GM23248 (cell line): ENCODE measurements at regions not wholly inside any gene's neighbourhood (a gene's known extent, or its start where the extent isn't known, plus 50 kb on each side); places are given as distances from the start of the nearest gene placed in this dataset.

Experiments
- DNase-seq: peaks from one replicate; pipeline ENCODE4 v3.0.0-alpha.2; 2015
- H2AFZ ChIP-seq: fragments of 200-600 bp; sonication (generic); 2 replicates; pipeline ENCODE4 v1.6.1; 2016; ENCODE audit warnings: antibody characterized with exemption
- H3F3A ChIP-seq: fragments of 200-600 bp; sonication (generic); 2 replicates; pipeline ENCODE4 v1.6.1; 2016; ENCODE audit warnings: mild to moderate bottlenecking, antibody characterized with exemption, mixed run types; ENCODE audit not compliant: insufficient read depth
- H3K27ac ChIP-seq: fragments of 200-600 bp; sonication (generic); 2 replicates; pipeline ENCODE4 v1.5.1; 2016; ENCODE audit warnings: mild to moderate bottlenecking
- H3K27me3 ChIP-seq: fragments of 200-600 bp; sonication (generic); replicated peaks from 2 replicates; pipeline ENCODE4 v1.6.1; 2016; ENCODE audit warnings: mild to moderate bottlenecking; ENCODE audit not compliant: insufficient read depth
- H3K36me3 ChIP-seq: fragments of 200-600 bp; sonication (generic); 2 replicates; pipeline ENCODE4 v1.6.1; 2016; ENCODE audit warnings: low read depth, mild to moderate bottlenecking
- H3K4me1 ChIP-seq: fragments of 200-600 bp; sonication (generic); 2 replicates; pipeline ENCODE4 v1.6.1; 2016; ENCODE audit warnings: mild to moderate bottlenecking; ENCODE audit not compliant: insufficient read depth
- H3K4me2 ChIP-seq: fragments of 200-600 bp; sonication (generic); one replicate; pipeline ENCODE4 v1.6.1; 2016; ENCODE audit warnings: mild to moderate bottlenecking; ENCODE audit not compliant: unreplicated experiment
- H3K4me3 ChIP-seq: fragments of 200-600 bp; sonication (generic); 2 replicates; pipeline ENCODE4 v1.5.1; 2016; ENCODE audit warnings: mild to moderate bottlenecking
- H3K79me2 ChIP-seq: fragments of 200-600 bp; sonication (generic); 2 replicates; pipeline ENCODE4 v1.6.1; 2016; ENCODE audit warnings: mild to moderate bottlenecking; ENCODE audit not compliant: insufficient read depth
- H3K9ac ChIP-seq: fragments of 200-600 bp; sonication (generic); 2 replicates; pipeline ENCODE4 v1.6.1; 2016; ENCODE audit warnings: mild to moderate bottlenecking
- H3K9me2 ChIP-seq: fragments of 200-600 bp; sonication (generic); 2 replicates; pipeline ENCODE4 v1.6.1; 2016; ENCODE audit warnings: mixed run types, mild to moderate bottlenecking, moderate library complexity; ENCODE audit not compliant: insufficient read depth
- H3K9me3 ChIP-seq: fragments of 200-600 bp; sonication (generic); one replicate; pipeline ENCODE4 v1.6.1; 2017; ENCODE audit warnings: low read depth
- H4K20me1 ChIP-seq: fragments of 200-600 bp; sonication (generic); 2 replicates; pipeline ENCODE4 v1.6.0; 2016; ENCODE audit not compliant: insufficient read depth
- EZH2 ChIP-seq: fragments of 200-600 bp; sonication (generic); IDR thresholded peaks from 2 replicates; pipeline ENCODE4 v1.6.1; 2018; ENCODE audit warnings: antibody characterized with exemption, mild to moderate bottlenecking; ENCODE audit not compliant: insufficient read depth, poor library complexity, severe bottlenecking
- EZH2phosphoT487 ChIP-seq: fragments of 200-600 bp; sonication (generic); IDR thresholded peaks from 2 replicates; pipeline ENCODE4 v1.6.1; 2018; ENCODE audit warnings: antibody characterized with exemption, moderate library complexity, mild to moderate bottlenecking, low read depth; ENCODE audit not compliant: insufficient read depth
- WGBS, 2 experiments: methylation state at CpG; one replicate each; pipeline ENCODE4 v1.1.6; 2015 to 2017; ENCODE audit warnings: low lambda C conversion rate in 2 of 2, low coverage in 1 of 2; ENCODE audit errors: missing lambda C conversion rate in 2 of 2; 5-methylcytosine and 5-hydroxymethylcytosine counted together
- in situ Hi-C: fragments of 300-500 bp; cut with MboI; formaldehyde crosslinking; loops from 2 replicates; pipeline ENCODE4 v1.15.0; 2020

DNA sequence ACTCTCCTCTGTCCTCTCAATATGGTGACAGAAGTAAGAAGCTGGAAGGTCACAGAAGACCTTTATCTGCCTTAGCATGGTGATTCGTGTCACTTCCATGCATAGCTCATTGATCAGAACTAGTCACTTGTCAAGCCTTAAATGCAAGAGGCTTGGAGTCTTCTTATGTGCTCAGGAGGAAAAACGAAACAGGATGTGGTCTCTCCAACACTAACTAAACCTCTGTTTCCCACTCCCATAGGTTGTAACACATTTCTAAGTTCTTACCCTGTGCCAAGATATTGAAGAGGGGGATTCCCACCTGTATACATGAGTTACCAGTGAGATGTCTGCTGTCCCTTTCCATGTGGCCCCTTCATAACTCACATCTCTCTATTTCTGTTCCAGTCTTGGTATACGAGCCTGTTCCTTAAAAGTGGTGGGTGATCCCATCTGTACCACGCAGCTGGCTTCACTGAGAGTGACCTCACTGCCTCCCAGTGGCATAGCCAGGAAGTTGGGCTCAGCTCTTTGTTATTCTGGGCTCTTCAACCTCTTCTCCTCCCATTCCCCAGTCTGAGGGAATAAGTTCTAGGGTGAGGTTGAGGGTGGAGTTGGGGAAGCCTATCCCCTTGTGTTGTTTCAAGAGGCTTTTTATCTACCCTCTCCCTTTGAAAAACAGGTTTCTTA, 203.2 kb upstream of the PPP2R3A start:
- in situ Hi-C loops = no loop called here
- Histone ChIP-seq H3K27me3 (no peaks in the 10 kb centered on the region), H3K9me2 (no peaks in the 10 kb centered on the region), H3K9ac (no peak overlapping the region), H3K79me2 (no peaks in the 10 kb centered on the region), H4K20me1 (no peaks in the 10 kb centered on the region), H3K36me3 (no peaks in the 10 kb centered on the region), H3F3A (no peaks in the 10 kb centered on the region), H2AFZ (no peak overlapping the region), H3K4me2 (no peak overlapping the region), H3K4me3 (no peak overlapping the region), H3K9me3 (no peaks in the 10 kb centered on the region), H3K27ac (no peak overlapping the region), H3K4me1 (no peaks in the 10 kb centered on the region)
- TF ChIP-seq EZH2 (no peak), EZH2phosphoT487 (no peak)
- DNase-seq = no peak
- 5 to 8% methylated on average over 4 of the region's 4 CpGs for WGBS, 2 experiments

DNA sequence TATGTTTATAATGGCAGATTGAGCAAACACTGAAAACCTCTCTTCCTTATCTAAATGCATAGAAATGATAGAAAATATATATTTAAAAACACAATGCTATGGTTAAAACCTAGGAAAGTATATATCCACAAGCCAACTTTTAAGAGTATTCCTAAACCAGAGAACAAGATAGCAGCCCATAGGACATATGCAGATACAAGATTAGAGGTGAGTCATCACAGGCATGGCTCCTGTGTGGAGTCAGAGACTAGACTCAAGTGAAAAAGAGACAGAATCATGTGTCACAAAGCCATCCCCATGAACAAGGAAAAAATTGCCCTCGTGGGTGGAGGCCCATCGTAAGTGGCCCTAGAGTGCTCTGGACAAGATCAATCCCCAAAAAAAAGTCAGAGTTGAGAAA, 199.4 kb upstream of the PPP2R3A start:
- 14 to 19% methylated on average over 2 of the region's 2 CpGs for WGBS, 2 experiments
- H3K4me2 ChIP-seq = no peak overlapping the region
- H3K36me3 ChIP-seq = no peaks in the 10 kb centered on the region
- H3K4me3 ChIP-seq = no peak overlapping the region
- no peak overlapping the region for H2AFZ ChIP-seq
- H3K9ac ChIP-seq = no peak overlapping the region
- no peaks in the 10 kb centered on the region for H3K9me3 ChIP-seq
- H3K27me3 ChIP-seq = no peaks in the 10 kb centered on the region
- no peak overlapping the region for H3K27ac ChIP-seq
- H3K4me1 ChIP-seq = no peaks in the 10 kb centered on the region
- H3K9me2 ChIP-seq = no peaks in the 10 kb centered on the region
- TF ChIP-seq EZH2 (no peak), EZH2phosphoT487 (no peak)
- DNase-seq = no peak
- no peaks in the 10 kb centered on the region for H4K20me1 ChIP-seq
- no peaks in the 10 kb centered on the region for H3F3A ChIP-seq
- no peaks in the 10 kb centered on the region for H3K79me2 ChIP-seq
- in situ Hi-C loops = no loop called here

GRCh38 chr3:135771760-135772159, 193.8 kb upstream of the PPP2R3A start:
- H3F3A ChIP-seq = no peaks in the 10 kb centered on the region
- H3K27ac ChIP-seq = no peak overlapping the region
- in situ Hi-C loops = no loop called here
- no peak overlapping the region for H3K9ac ChIP-seq
- no peaks in the 10 kb centered on the region for H3K36me3 ChIP-seq
- no peaks in the 10 kb centered on the region for H3K79me2 ChIP-seq
- H3K4me3 ChIP-seq = no peak overlapping the region
- no peak for DNase-seq
- no peak overlapping the region for H2AFZ ChIP-seq
- no peaks in the 10 kb centered on the region for H4K20me1 ChIP-seq
- no peak overlapping the region for H3K4me2 ChIP-seq
- WGBS, 2 experiments = 23 to 25% methylated on average over 3 of the region's 3 CpGs
- no peaks in the 10 kb centered on the region for H3K9me2 ChIP-seq
- no peaks in the 10 kb centered on the region for H3K4me1 ChIP-seq
- no peaks in the 10 kb centered on the region for H3K27me3 ChIP-seq
- H3K9me3 ChIP-seq = no peaks in the 10 kb centered on the region
- TF ChIP-seq EZH2phosphoT487 = no peak
- no peak for TF ChIP-seq EZH2

DNA sequence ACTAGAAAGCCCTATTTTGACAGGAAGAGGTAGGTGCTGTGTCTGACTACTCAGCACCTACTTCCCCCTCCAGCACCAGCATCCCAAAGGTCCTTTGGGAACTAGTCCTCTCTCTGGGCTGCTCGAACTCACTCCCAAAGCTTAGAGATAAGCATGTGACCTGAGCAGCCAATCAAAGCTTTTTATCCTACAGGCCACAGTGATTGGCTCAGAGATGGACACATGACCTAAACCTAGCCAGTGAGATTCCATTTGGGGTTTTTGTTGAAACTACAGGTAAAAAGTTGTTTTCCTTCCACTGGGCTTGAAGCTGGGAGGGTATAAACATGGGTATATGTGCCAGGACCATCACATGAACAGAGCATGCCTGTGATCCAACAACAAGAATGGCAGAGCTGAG, 186.5 kb upstream of the PPP2R3A start:
- Histone ChIP-seq H3K27ac (no peak overlapping the region), H3K4me1 (no peaks in the 10 kb centered on the region), H3K4me3 (no peak overlapping the region), H3K27me3 (no peaks in the 10 kb centered on the region), H3K4me2 (no peak overlapping the region), H3K9ac (no peak overlapping the region), H3K9me3 (no peaks in the 10 kb centered on the region), H3K36me3 (no peaks in the 10 kb centered on the region), H3F3A (no peaks in the 10 kb centered on the region), H3K9me2 (no peaks in the 10 kb centered on the region), H3K79me2 (no peaks in the 10 kb centered on the region), H2AFZ (no peak overlapping the region), H4K20me1 (no peaks in the 10 kb centered on the region)
- no peak for DNase-seq
- no peak for TF ChIP-seq EZH2phosphoT487
- no peak for TF ChIP-seq EZH2
- WGBS, 2 experiments = 0 to 20% methylated on average over 1 of the region's 1 CpG
- in situ Hi-C loops = no loop called here
